Calu3 (cell line): ENCODE measurements at regions not wholly inside any gene's neighbourhood (a gene's known extent, or its start where the extent isn't known, plus 50 kb on each side); places are given as distances from the start of the nearest gene placed in this dataset.
"Not testable (repeated sequence)": the region's sequence is repeated elsewhere in the genome, so short reads cannot be mapped to it uniquely, and the experiment has no call there.

ENCODE experiments used
- BruUV-seq: library from RNA; stranded (reverse); fragments of 400-500 nt; replicated peaks from 2 replicates; lab custom pipeline; 2021; lab: Mats Ljungman, UMichigan
- CTCF ChIA-PET: fragments of 300-600 bp; sonication (Branson Sonifier 250); formaldehyde crosslinking; loops from one replicate; lab custom pipeline; 2022; ENCODE audit warnings: antibody characterized with exemption; lab: Charles Lee
- DNase-seq: peaks from one replicate; pipeline ENCODE4 v3.0.0; 2022
- H3K27ac Mint-ChIP-seq: one replicate; pipeline ENCODE4 v1.8.0; 2022; ENCODE audit warnings: mixed read lengths; ENCODE audit not compliant: unreplicated experiment
- H3K27me3 Mint-ChIP-seq: one replicate; pipeline ENCODE4 v1.8.0; 2022; ENCODE audit warnings: mixed read lengths; ENCODE audit not compliant: unreplicated experiment
- H3K36me3 Mint-ChIP-seq: one replicate; pipeline ENCODE4 v1.8.0; 2022; ENCODE audit warnings: mild to moderate bottlenecking, moderate library complexity, mixed read lengths; ENCODE audit not compliant: insufficient read depth, unreplicated experiment
- H3K4me1 Mint-ChIP-seq: one replicate; pipeline ENCODE4 v1.8.0; 2022; ENCODE audit warnings: mild to moderate bottlenecking, low read depth, mixed read lengths; ENCODE audit not compliant: unreplicated experiment
- H3K4me3 Mint-ChIP-seq: one replicate; pipeline ENCODE4 v1.8.0; 2022; ENCODE audit warnings: mild to moderate bottlenecking, low read depth, moderate library complexity, mixed read lengths; ENCODE audit not compliant: unreplicated experiment
- H3K9me3 Mint-ChIP-seq: one replicate; pipeline ENCODE4 v1.8.0; 2022; ENCODE audit warnings: low read depth, mixed read lengths; ENCODE audit not compliant: unreplicated experiment
- intact Hi-C: fragments of 100-400 bp; cut with micrococcal nuclease; formaldehyde crosslinking; loops from one replicate; pipeline ENCODE4 v1.10.0; 2022; ENCODE audit not compliant: unreplicated experiment
- TF ChIP-seq, protein P1 (sequence below): fragments of 200-600 bp; IDR thresholded peaks from one replicate; pipeline ENCODE4 v1.8.0; 2022; ENCODE audit warnings: antibody characterized with exemption; ENCODE audit not compliant: unreplicated experiment

DNA sequence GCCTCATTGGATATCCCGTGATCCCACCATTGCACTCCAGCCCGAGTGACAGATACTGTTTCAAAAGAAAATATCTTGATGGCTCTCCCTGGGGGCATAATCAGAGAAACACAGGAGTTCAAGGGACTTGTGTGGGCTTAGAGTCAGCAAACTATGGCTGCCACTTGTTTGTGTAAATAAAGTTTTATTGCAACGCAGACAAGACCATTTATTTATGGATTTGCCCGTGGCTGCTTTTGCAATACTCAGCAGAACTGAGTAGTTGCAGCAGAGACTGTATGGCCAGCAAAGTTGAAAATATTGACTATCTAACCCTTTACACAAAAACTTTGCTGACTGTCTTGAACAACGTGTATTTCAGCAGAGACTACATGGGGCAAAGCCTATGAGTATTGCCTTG is 75.5 kb upstream of the GPRC5B start:
- CTCF ChIA-PET, result interaction anchor here (0.5 kb wide), 1 partner anchor 296 kb away, joined by 4 read pairs; no protein-coding TSS in a partner anchor
- H3K27ac Mint-ChIP-seq, result no peak overlapping the region
- no peaks in the 10 kb centered on the region for H3K9me3 Mint-ChIP-seq
- TF ChIP-seq, protein P1, sequence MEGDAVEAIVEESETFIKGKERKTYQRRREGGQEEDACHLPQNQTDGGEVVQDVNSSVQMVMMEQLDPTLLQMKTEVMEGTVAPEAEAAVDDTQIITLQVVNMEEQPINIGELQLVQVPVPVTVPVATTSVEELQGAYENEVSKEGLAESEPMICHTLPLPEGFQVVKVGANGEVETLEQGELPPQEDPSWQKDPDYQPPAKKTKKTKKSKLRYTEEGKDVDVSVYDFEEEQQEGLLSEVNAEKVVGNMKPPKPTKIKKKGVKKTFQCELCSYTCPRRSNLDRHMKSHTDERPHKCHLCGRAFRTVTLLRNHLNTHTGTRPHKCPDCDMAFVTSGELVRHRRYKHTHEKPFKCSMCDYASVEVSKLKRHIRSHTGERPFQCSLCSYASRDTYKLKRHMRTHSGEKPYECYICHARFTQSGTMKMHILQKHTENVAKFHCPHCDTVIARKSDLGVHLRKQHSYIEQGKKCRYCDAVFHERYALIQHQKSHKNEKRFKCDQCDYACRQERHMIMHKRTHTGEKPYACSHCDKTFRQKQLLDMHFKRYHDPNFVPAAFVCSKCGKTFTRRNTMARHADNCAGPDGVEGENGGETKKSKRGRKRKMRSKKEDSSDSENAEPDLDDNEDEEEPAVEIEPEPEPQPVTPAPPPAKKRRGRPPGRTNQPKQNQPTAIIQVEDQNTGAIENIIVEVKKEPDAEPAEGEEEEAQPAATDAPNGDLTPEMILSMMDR, result no peak
- peaks cover 64% of the 10 kb centered on the region for H3K27me3 Mint-ChIP-seq
- intact Hi-C loops, result no loop called here
- no peak overlapping the region for H3K4me3 Mint-ChIP-seq
- H3K36me3 Mint-ChIP-seq, result no peaks in the 10 kb centered on the region
- no TSS peak for BruUV-seq
- no peaks in the 10 kb centered on the region for H3K4me1 Mint-ChIP-seq
- DNase-seq, result no peak

DNA sequence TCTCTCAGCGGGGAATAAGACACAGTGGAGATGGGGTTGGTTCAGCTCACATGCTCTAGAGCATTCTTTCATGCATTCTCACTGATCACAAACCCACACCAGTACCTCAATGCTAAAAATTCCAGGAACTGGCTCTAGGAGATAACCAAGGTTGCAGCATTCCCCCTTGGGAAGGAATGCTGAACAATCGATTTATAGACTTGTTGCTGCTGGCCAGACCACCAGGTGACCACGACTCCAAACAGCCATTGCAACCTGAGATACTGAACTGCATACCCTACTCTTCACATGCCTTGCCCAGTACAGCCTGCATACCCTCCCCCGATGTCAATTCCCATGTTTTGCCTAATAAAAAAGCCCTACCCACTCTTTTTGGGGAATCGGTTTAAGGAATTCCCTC is 75.1 kb upstream of the GPRC5B start:
- CTCF ChIA-PET, result interaction anchor here (0.5 to 1.0 kb wide), 2 partner anchors 27 to 296 kb away, joined by 3 to 4 read pairs; no protein-coding TSS in a partner anchor
- BruUV-seq, result no TSS peak
- intact Hi-C loops, result no loop called here
- Mint-ChIP-seq H3K9me3 (no peaks in the 10 kb centered on the region), H3K36me3 (no peaks in the 10 kb centered on the region), H3K27me3 (peaks cover 64% of the 10 kb centered on the region), H3K4me3 (no peak overlapping the region), H3K27ac (no peak overlapping the region), H3K4me1 (no peaks in the 10 kb centered on the region)
- TF ChIP-seq, protein P1, result no peak
- no peak for DNase-seq

DNA sequence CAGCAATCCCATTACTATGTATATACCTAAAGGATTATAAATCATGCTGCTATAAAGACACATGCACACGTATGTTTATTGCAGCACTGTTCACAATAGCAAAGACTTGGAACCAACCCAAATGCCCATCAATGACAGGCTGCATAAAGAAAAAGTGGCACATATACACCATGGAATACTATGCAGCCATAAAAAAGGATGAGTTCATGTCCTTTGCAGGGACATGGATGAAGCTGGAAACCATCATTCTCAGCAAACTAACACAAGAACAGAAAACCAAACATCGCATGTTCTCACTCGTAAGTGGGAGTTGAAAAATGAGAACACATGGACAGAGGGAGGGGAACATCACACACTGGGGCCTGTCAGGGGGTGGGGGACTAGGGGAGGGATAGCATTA is 71.2 kb upstream of the GPRC5B start:
- H3K4me1 Mint-ChIP-seq, H3K27ac Mint-ChIP-seq, BruUV-seq, DNase-seq, intact Hi-C loops, H3K36me3 Mint-ChIP-seq, H3K4me3 Mint-ChIP-seq, H3K9me3 Mint-ChIP-seq: not testable (repeated sequence)
- CTCF ChIA-PET, result interaction anchor here (1.0 to 1.3 kb wide), 2 partner anchors 22 to 24 kb away, joined by 4 to 11 read pairs; no protein-coding TSS in a partner anchor
- H3K27me3 Mint-ChIP-seq, result peaks cover 40% of the 10 kb centered on the region

DNA sequence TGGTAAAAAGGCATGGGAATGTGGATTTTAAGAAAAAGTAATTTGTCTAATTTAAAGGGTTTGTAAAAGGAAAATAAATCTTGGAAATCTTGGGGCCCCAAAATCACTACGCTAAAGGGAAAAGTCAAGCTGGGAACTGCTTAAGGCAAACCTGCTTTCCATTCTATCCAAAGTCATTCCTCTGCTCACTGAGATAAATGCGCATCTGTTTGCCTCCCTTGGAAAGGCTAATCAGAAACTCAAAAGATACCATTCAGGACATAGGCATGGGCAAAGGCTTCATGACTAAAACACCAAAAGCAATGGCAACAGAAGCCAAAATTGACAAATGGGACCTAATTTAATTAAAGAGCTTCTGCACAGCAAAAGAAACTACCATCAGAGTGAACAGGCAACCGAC is 70.4 kb upstream of the GPRC5B start:
- H3K9me3 Mint-ChIP-seq, H3K4me1 Mint-ChIP-seq, H3K36me3 Mint-ChIP-seq, CTCF ChIA-PET, intact Hi-C loops, BruUV-seq, DNase-seq, H3K27ac Mint-ChIP-seq, H3K4me3 Mint-ChIP-seq: not testable (repeated sequence)
- peaks cover 32% of the 10 kb centered on the region for H3K27me3 Mint-ChIP-seq

DNA sequence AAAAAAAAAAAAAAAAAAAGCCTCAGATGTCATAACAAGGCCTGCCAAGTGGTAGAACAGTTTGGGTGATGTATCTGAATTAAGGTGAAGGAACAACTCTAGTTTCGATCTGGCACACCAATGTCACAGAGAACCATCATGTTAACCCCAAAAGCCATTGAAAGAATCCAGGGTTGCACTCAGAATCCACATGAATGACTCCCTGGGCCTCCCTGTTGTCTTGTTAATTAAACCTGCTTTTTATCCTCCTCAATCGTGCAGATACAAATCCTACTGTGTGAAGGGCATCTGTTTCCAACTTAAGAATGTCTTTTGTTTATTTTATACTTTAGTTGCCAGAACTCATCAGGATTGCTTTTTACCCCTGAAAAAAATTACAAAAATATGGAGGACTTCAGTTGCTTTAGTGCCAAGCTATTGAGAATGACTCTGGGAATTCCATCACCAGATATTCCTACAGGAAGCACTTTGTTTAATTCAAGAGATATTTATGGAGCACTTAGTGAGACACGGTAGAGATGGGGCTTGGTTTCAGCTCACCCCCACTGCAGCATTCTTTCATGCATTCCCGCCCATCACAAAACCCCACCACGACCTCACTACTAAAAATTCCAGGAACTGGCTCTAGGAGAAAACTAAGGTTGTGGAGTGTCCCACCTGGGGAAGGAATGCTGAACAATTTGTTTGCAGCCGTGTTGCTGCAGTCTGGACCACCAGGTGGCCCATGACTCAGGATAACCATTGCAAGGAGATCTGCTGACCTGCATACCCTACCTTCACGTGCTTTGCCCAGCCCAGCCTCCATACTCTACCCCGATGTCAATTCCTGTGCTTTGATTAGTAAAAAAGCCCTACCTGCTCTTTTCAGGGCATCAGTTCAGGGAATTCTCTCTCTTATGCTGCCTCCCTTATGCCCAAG is 63.8 kb upstream of the GPRC5B start:
- DNase-seq, result no peak
- Mint-ChIP-seq H3K4me1 (no peaks in the 10 kb centered on the region), H3K4me3 (no peak overlapping the region), H3K27me3 (no peaks in the 10 kb centered on the region), H3K27ac (no peak overlapping the region), H3K36me3 (no peaks in the 10 kb centered on the region), H3K9me3 (no peaks in the 10 kb centered on the region)
- CTCF ChIA-PET, result no interaction called here
- intact Hi-C loops, result no loop called here
- BruUV-seq, result no TSS peak
- TF ChIP-seq, protein P1, result no peak
